ENCODE measurements at regions not wholly inside any gene's neighbourhood (a gene's known extent, or its start where the extent isn't known, plus 50 kb on each side); places are given as distances from the start of the nearest gene placed in this dataset.

DNA sequence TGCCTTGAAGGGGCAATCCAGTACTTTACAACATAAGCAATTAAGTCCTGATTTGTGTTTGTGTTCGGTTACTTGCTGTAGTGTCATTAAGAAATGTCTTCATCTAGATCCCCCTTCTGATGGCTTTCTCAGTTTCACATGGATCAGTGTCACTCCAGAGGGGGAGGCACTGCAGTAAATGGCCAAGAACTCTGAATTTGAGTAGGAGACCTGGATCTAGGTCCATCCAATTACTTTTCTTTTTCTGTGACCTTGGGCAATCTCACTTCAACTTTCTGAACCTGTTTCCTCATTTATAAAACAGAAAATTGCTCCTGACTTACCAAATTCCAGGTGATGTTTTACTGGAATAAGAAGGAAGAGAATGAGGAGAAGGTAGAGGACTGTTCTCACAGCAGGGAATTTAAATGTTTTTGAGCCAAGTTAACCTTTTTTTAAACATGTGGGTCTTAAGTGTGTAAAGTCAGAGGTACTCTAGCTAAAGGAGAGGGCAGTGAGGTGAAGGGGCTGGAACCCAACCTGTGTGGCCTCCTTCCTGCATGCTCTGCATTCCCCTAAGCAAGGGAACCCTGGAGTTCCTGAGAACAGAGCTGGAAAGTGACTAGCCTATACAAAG lies 285.5 kb downstream of the HACE1 start:
- DNase-seq (ENCODE audit: low spot score): no peak

- DNase-seq (ENCODE audit: low spot score): no peak
Measured at GRCh38 chr6:104573350-104573749, 286.4 kb downstream of the HACE1 start.

- DNase-seq (ENCODE audit: low spot score): no peak
Measured at GRCh38 chr6:104572901-104573300, 286.8 kb downstream of the HACE1 start.

GRCh38 chr6:104566411-104566810 lies 293.3 kb downstream of the HACE1 start:
- DNase-seq (ENCODE audit: low spot score): no peak

DNA sequence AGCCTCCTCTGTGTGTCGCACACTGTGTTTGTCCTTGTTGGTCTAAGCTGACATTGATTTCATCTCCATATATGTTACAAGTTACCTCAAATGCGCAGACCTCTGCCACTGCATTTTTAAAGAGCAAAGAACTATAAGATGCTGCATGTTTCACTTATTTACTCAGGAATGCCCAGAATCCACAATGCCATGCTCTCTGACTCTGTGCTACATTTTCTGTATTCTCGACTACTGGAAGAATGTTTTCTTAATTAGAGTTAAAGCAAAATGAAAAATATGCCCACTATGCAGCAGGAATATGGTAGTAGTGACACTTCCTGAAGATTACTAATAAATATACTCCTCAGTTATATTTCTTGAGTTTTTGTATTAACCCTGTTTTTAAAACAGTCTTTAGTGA lies 296.4 kb downstream of the HACE1 start:
- DNase-seq (ENCODE audit: low spot score): no peak

- no peak for DNase-seq (ENCODE audit: low spot score)
Measured at GRCh38 chr6:104559435-104560202, 300.1 kb downstream of the HACE1 start.

GRCh38 chr6:104558746-104559145 lies 301.0 kb downstream of the HACE1 start:
- DNase-seq (ENCODE audit: low spot score): no peak

- no peak for DNase-seq (ENCODE audit: low spot score)
Measured at GRCh38 chr6:104548297-104548696, 311.4 kb downstream of the HACE1 start.

- no peak for DNase-seq (ENCODE audit: low spot score)
Measured at GRCh38 chr6:104541411-104541810, 318.3 kb downstream of the HACE1 start.

DNA sequence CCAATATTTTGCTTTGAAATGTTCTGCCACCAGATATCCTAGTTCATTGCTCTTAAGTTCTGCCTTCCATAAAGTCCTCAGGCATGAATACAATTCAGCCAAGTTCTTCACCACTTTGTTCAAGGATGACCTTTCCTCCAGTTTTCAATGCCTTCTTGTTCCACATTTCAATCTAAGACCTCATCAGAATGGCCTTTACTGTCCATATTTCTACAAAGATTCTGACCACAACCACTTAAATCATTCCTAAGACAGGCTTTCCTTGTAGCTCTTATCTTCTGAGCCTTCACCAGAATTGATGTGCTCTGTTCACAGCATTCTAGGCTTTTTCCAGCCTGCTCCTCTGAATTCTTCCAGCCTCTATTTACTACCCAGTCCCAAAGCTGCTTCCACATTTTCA lies 319.0 kb downstream of the HACE1 start:
- no peak for DNase-seq (ENCODE audit: low spot score)

GRCh38 chr6:104539173-104539572 lies 320.5 kb downstream of the HACE1 start:
- DNase-seq (ENCODE audit: low spot score): no peak

DNA sequence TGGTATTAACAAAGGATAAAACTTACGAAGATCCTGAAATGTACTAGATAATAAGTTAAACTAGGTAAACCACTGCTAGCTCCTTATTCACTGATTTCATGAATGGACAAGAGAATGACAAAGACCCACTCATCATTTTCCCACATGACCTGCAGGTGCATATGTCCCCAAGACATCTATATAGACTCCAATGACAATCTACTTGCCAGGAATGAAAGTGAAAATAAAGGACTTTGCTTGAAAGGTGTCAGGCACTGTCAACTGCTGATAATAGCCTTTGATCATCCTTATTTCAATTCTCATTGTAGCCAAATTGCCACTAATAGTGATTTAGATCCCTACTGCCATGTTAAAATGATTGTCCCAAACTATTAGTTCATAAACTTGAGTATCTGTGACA lies 321.8 kb downstream of the HACE1 start:
- DNase-seq (ENCODE audit: low spot score): no peak

DNA sequence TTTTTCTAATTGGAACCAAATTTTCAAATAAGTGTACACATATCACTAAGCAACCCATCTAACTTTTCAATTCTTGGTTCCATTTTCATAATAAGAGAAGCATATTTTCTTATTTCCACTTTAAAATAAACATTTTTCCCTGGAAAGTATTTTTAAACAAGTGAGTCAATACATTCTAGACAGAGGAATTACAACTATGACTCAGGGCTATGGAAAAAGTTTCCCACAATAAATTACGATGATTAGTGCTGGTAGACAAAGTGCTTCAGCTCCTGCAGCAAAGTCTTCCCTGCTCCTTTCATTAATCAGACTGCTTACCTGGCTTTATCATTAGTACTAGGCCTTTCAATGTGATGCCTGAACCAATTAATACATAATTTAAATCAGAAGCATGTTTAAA lies 322.5 kb downstream of the HACE1 start:
- DNase-seq (ENCODE audit: low spot score): no peak

DNA sequence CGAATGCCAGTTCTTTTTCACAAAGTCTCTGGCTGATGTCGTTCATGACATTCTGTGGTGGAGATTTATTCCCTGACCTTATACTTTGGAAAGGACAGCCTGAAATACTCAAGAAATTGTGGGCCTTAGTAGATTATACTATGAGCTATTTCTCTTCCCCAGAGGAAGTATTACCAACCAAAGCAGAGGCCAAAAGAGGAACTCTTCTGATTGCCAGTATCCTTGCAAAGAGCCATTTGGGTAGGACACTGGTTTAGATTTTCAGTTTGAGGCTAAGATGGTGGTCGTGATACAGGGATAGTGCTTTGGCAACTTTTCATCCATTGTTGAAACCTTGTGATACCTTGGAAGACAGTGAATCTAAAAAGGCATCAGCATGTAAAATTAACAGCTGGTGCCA lies 327.3 kb downstream of the HACE1 start:
- no peak for DNase-seq (ENCODE audit: low spot score)

DNA sequence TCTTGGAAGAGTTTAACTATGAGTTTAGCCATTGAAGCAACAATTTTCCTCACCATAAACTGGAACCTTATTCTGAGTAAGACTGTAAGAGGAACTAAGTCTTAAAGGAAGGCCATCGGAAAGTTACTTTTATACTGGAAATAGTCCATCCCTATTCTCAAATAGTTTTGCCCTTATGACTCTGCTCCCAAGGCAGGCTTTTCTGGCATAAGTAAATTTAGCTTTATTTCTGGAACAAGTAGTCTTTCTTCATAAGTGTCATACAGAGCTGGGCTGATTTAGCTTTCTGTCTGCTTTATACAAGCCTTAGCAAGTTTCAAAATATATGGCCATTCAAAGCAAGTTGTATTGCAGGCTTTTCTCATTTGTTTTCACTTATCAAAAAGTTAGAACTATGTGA lies 328.1 kb downstream of the HACE1 start:
- no peak for DNase-seq (ENCODE audit: low spot score)

- DNase-seq (ENCODE audit: low spot score): no peak
Measured at GRCh38 chr6:104527761-104528415, 331.8 kb downstream of the HACE1 start.

GRCh38 chr6:104527311-104527710 lies 332.4 kb downstream of the HACE1 start:
- DNase-seq (ENCODE audit: low spot score): no peak

DNA sequence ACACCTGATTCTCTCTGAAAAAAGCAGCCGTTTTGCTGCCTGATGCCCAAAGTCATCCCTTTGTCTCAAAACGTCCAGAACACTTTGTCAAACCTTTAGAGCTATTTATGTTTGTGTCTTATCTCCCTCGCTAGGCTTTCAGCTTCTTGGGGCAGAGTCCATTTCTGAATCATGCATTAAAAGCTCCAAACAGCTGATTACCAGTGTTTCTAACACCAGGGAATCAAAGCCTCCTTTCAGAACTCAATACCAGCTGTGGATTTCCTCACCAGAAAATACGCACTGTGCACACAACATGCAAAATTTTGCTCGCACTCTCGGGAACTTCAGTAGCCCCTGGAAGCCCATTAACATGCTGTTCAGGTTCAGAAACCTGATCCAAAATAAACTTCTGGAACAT lies 333.3 kb downstream of the HACE1 start:
- no peak for DNase-seq (ENCODE audit: low spot score)

GRCh38 chr6:104525677-104526322 lies 333.9 kb downstream of the HACE1 start:
- peak; percentile 76 for DNase-seq (ENCODE audit: low spot score)

DNA sequence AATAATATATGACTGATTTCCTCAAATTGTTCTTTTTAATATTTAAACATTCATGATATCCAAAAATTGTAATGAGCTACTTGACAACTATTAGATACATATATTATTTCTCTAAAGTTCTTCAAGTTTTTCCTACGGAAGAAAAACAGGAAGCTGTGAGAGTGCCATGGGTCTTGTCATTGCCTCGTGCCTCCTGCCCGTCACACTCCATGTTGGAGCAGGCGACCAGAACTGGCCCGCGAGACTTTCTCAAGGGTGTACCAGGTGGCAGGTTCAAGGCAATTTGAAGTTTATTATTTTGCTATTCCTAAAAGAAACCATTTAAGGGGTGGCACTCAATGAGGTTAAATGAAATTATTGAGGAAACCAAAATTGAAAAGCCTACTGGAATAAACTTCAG lies 337.2 kb downstream of the HACE1 start:
- no peak for DNase-seq (ENCODE audit: low spot score)

DNA sequence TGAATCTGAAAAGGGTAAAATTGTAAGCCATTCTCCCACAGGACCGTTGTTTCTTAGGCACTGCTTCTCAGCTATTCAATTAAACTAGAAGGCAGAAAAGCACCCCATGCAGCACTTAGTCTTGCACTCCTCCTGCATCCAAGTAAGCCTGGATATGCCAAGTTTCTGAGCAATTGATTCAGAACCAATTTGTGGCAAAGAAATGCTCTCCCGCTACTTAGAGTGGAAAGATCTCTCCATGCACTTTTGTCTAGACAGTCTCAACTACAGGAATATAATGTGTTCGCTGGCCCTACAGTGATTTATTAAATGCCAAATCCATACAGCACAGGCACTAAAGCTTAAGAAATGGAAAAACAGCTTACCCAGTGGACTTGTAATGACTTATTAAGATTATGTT lies 338.5 kb downstream of the HACE1 start:
- DNase-seq (ENCODE audit: low spot score): no peak

DNA sequence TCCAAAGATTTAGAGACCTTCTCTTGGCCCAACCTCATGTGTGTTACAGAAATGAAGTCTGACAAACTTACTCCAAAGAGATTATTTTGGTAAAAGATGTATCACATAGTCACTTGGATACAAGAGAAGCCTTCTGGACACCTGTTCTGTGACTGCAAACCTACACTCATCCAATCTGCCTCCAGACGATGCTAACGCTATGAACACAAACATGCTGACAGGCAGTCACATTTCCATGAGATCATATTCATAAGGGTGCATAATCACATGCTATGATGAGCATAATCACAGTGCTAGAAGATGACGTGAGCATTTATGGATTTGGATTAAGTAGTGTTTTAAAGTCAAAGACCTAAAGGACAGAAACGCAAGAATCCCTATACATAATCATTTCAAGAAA lies 340.2 kb downstream of the HACE1 start:
- no peak for DNase-seq (ENCODE audit: low spot score)

GRCh38 chr6:104509355-104509754 lies 350.4 kb downstream of the HACE1 start:
- no peak for DNase-seq (ENCODE audit: low spot score)
